ENCODE measurements at regions not wholly inside any gene's neighbourhood (a gene's known extent, or its start where the extent isn't known, plus 50 kb on each side); places are given as distances from the start of the nearest gene placed in this dataset.
"Not testable (repeated sequence)": the region's sequence is repeated elsewhere in the genome, so short reads cannot be mapped to it uniquely, and the experiment has no call there.

GRCh38 chr1:221978631-221979334 is 236.9 kb upstream of the DUSP10 start:
- not testable (repeated sequence) for TF ChIP-seq CTCF (IDR thresholded peaks at IDR 0.05; ENCODE audit: low read depth, low read length, poor library complexity, severe bottlenecking); EZH2phosphoT487 (IDR thresholded peaks at IDR 0.05; ENCODE audit: borderline replicate concordance, low read length)
